ENCODE measurements at regions not wholly inside any gene's neighbourhood (a gene's known extent, or its start where the extent isn't known, plus 50 kb on each side); places are given as distances from the start of the nearest gene placed in this dataset.
"Not testable (repeated sequence)": the region's sequence is repeated elsewhere in the genome, so short reads cannot be mapped to it uniquely, and the experiment has no call there.

- not testable (repeated sequence) for H3K4me3 ChIP-seq (ENCODE audit: low read length); H4K5ac ChIP-seq (ENCODE audit: low read length); H3K36me3 ChIP-seq (ENCODE audit: control insufficient read depth, insufficient read depth, low read length); H2BK15ac ChIP-seq (replicated peaks; ENCODE audit: low read depth); H3K23ac ChIP-seq (ENCODE audit: low read length); H3K79me2 ChIP-seq (ENCODE audit: control insufficient read depth, insufficient read depth, low read length); H3K4me2 ChIP-seq (ENCODE audit: low read length); DNase-seq; H3K9ac ChIP-seq (ENCODE audit: low read length); H2BK5ac ChIP-seq (ENCODE audit: low read length); H3K27ac ChIP-seq (ENCODE audit: low read depth, low read length); H2AK5ac ChIP-seq (ENCODE audit: low read length); H3K79me1 ChIP-seq (ENCODE audit: low read length); H3K4ac ChIP-seq (ENCODE audit: low read depth, low read length); H3K56ac ChIP-seq (ENCODE audit: low read length); H2BK120ac ChIP-seq (ENCODE audit: low read depth, low read length); H4K8ac ChIP-seq (ENCODE audit: low read depth, low read length); H3K18ac ChIP-seq (ENCODE audit: low read length); H3K4me1 ChIP-seq (ENCODE audit: control insufficient read depth, low read depth, low read length); H3K27me3 ChIP-seq (ENCODE audit: insufficient read depth, low read length, poor library complexity)
- WGBS (ENCODE audit: extremely low coverage, insufficient coverage, low lambda C conversion rate), result no CpG with 5 or more reads among the region's 11 CpGs
Measured at GRCh38 chr2:113551637-113552318, 53.3 kb downstream of the FOXD4L1 start.

GRCh38 chr2:113559820-113560219, 61.4 kb downstream of the FOXD4L1 start:
- not testable (repeated sequence) for H3K27me3 ChIP-seq (ENCODE audit: insufficient read depth, low read length, poor library complexity); H4K8ac ChIP-seq (ENCODE audit: low read depth, low read length); H4K5ac ChIP-seq (ENCODE audit: low read length); H3K4me2 ChIP-seq (ENCODE audit: low read length); H3K36me3 ChIP-seq (ENCODE audit: control insufficient read depth, insufficient read depth, low read length); H3K23ac ChIP-seq (ENCODE audit: low read length); H3K4me3 ChIP-seq (ENCODE audit: low read length); H3K56ac ChIP-seq (ENCODE audit: low read length); H3K4me1 ChIP-seq (ENCODE audit: control insufficient read depth, low read depth, low read length); H3K4ac ChIP-seq (ENCODE audit: low read depth, low read length); DNase-seq; H2BK15ac ChIP-seq (replicated peaks; ENCODE audit: low read depth); H3K9ac ChIP-seq (ENCODE audit: low read length); H3K27ac ChIP-seq (ENCODE audit: low read depth, low read length); H2BK5ac ChIP-seq (ENCODE audit: low read length); H3K79me1 ChIP-seq (ENCODE audit: low read length); H3K79me2 ChIP-seq (ENCODE audit: control insufficient read depth, insufficient read depth, low read length); H2AK5ac ChIP-seq (ENCODE audit: low read length); H3K18ac ChIP-seq (ENCODE audit: low read length); H2BK120ac ChIP-seq (ENCODE audit: low read depth, low read length)
- no CpG with 5 or more reads among the region's 2 CpGs for WGBS (ENCODE audit: extremely low coverage, insufficient coverage, low lambda C conversion rate)

DNA sequence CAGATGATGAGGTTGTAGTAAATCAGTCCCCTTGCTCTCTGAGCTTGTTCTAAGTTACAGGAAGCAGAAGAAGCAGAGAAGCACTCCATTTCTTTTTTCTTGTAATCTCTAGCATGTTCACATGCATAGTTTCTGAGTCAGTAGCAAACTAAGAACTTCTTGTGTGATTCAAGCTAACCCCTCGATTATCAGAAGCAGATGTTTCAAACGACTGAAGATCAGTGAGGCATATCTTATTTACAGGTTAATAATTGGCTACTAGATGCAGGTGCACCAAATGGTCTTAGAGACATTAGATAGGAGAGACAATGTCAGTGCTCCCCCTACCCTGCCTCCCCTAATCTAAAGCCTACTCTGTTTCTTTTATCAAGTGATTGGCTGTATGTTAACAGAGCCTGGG, 64.2 kb downstream of the FOXD4L1 start:
- not testable (repeated sequence) for H2AK5ac ChIP-seq (ENCODE audit: low read length); H2BK120ac ChIP-seq (ENCODE audit: low read depth, low read length); H3K79me2 ChIP-seq (ENCODE audit: control insufficient read depth, insufficient read depth, low read length); H3K4me1 ChIP-seq (ENCODE audit: control insufficient read depth, low read depth, low read length); H3K4me3 ChIP-seq (ENCODE audit: low read length); H3K27ac ChIP-seq (ENCODE audit: low read depth, low read length); H3K23ac ChIP-seq (ENCODE audit: low read length); H2BK5ac ChIP-seq (ENCODE audit: low read length); H3K36me3 ChIP-seq (ENCODE audit: control insufficient read depth, insufficient read depth, low read length); H3K9ac ChIP-seq (ENCODE audit: low read length); H4K5ac ChIP-seq (ENCODE audit: low read length); H3K4ac ChIP-seq (ENCODE audit: low read depth, low read length); H3K56ac ChIP-seq (ENCODE audit: low read length); H4K8ac ChIP-seq (ENCODE audit: low read depth, low read length); H3K18ac ChIP-seq (ENCODE audit: low read length); H3K27me3 ChIP-seq (ENCODE audit: insufficient read depth, low read length, poor library complexity); H2BK15ac ChIP-seq (replicated peaks; ENCODE audit: low read depth); H3K4me2 ChIP-seq (ENCODE audit: low read length); DNase-seq; H3K79me1 ChIP-seq (ENCODE audit: low read length)
- WGBS (ENCODE audit: extremely low coverage, insufficient coverage, low lambda C conversion rate), result no CpG with 5 or more reads among the region's 2 CpGs

GRCh38 chr2:113566674-113567480, 60.2 kb upstream of the RABL2A start:
- H3K4me3 ChIP-seq (ENCODE audit: low read length); H2BK15ac ChIP-seq (replicated peaks; ENCODE audit: low read depth); H2AK5ac ChIP-seq (ENCODE audit: low read length); H3K79me1 ChIP-seq (ENCODE audit: low read length); H3K4me1 ChIP-seq (ENCODE audit: control insufficient read depth, low read depth, low read length); H3K27me3 ChIP-seq (ENCODE audit: insufficient read depth, low read length, poor library complexity); H2BK120ac ChIP-seq (ENCODE audit: low read depth, low read length); H3K23ac ChIP-seq (ENCODE audit: low read length); H3K4me2 ChIP-seq (ENCODE audit: low read length); H3K36me3 ChIP-seq (ENCODE audit: control insufficient read depth, insufficient read depth, low read length); H4K5ac ChIP-seq (ENCODE audit: low read length); H3K27ac ChIP-seq (ENCODE audit: low read depth, low read length); H4K8ac ChIP-seq (ENCODE audit: low read depth, low read length); H3K79me2 ChIP-seq (ENCODE audit: control insufficient read depth, insufficient read depth, low read length); H3K9ac ChIP-seq (ENCODE audit: low read length); H3K18ac ChIP-seq (ENCODE audit: low read length); H3K56ac ChIP-seq (ENCODE audit: low read length); H2BK5ac ChIP-seq (ENCODE audit: low read length); H3K4ac ChIP-seq (ENCODE audit: low read depth, low read length): not testable (repeated sequence)
- WGBS (ENCODE audit: extremely low coverage, insufficient coverage, low lambda C conversion rate), result no CpG with 5 or more reads among the region's 12 CpGs
- DNase-seq, result peak; percentile 45

DNA sequence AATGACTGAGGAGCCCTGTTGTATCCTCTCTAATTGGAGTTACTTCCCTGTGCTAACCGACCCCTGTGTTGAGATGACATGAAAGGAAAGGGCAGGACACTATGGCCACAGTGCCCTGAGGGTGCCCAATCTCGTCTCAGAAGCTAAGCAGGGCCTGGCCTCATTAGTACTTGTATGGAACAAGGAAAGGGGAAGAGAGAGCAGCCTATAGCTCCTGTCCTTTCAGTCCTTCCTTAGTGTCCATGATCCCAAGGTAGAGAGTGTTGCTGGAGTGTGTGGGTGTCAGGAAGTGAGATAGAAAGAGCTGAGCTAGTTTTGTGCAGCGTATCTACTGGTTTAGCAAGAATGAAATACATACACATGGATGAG, 59.6 kb upstream of the RABL2A start:
- not testable (repeated sequence) for H2AK5ac ChIP-seq (ENCODE audit: low read length); H3K4me3 ChIP-seq (ENCODE audit: low read length); H2BK5ac ChIP-seq (ENCODE audit: low read length); H3K79me2 ChIP-seq (ENCODE audit: control insufficient read depth, insufficient read depth, low read length); H3K79me1 ChIP-seq (ENCODE audit: low read length); H3K4me1 ChIP-seq (ENCODE audit: control insufficient read depth, low read depth, low read length); H2BK120ac ChIP-seq (ENCODE audit: low read depth, low read length); H2BK15ac ChIP-seq (replicated peaks; ENCODE audit: low read depth); H3K4me2 ChIP-seq (ENCODE audit: low read length); H3K27ac ChIP-seq (ENCODE audit: low read depth, low read length); H4K8ac ChIP-seq (ENCODE audit: low read depth, low read length); H4K5ac ChIP-seq (ENCODE audit: low read length); H3K56ac ChIP-seq (ENCODE audit: low read length); H3K18ac ChIP-seq (ENCODE audit: low read length); DNase-seq; H3K27me3 ChIP-seq (ENCODE audit: insufficient read depth, low read length, poor library complexity); H3K36me3 ChIP-seq (ENCODE audit: control insufficient read depth, insufficient read depth, low read length); H3K23ac ChIP-seq (ENCODE audit: low read length); H3K4ac ChIP-seq (ENCODE audit: low read depth, low read length); H3K9ac ChIP-seq (ENCODE audit: low read length)
- no CpG with 5 or more reads among the region's 3 CpGs for WGBS (ENCODE audit: extremely low coverage, insufficient coverage, low lambda C conversion rate)

Measured in mesendoderm (in vitro differentiated cells).